ENCODE measurements at regions not wholly inside any gene's neighbourhood (a gene's known extent, or its start where the extent isn't known, plus 50 kb on each side); places are given as distances from the start of the nearest gene placed in this dataset.

GRCh38 chr3:74921676-74922075 is 307.2 kb upstream of the CNTN3 start:
- BruUV-seq (replicated peaks) = no TSS peak
- H3K4me3 ChIP-seq (ENCODE audit: low read depth in 2 of 2, low read length in 2 of 2) = no peak overlapping the region
- no peak overlapping the region for H3K27ac ChIP-seq (ENCODE audit: low read length)
- no peaks in the 10 kb centered on the region for H3K27me3 ChIP-seq (ENCODE audit: control insufficient read depth, insufficient read depth, low read length)
- TF ChIP-seq TCF7L2 (IDR thresholded peaks at IDR 0.05; ENCODE audit: low read depth, low read length) = no peak
- no peak for TF ChIP-seq POLR2AphosphoS5 (IDR thresholded peaks at IDR 0.05; ENCODE audit: low read depth, low read length)
- TF ChIP-seq CTCF (IDR thresholded peaks at IDR 0.05) = no peak
- TF ChIP-seq SIN3A (IDR thresholded peaks at IDR 0.05; ENCODE audit: borderline replicate concordance, insufficient read depth, low read depth, low read length) = no peak
- no peak for TF ChIP-seq REST (IDR thresholded peaks at IDR 0.05; ENCODE audit: insufficient read depth in 1 of 2, low read depth in 2 of 2, low read length in 1 of 2)
- ATAC-seq (no peak), DNase-seq (ENCODE audit: low read depth, low spot score) (no peak)
- no peaks in the 10 kb centered on the region for H3K36me3 ChIP-seq (ENCODE audit: control insufficient read depth, insufficient read depth, low read length)
- H3K9me3 ChIP-seq (ENCODE audit: control insufficient read depth, insufficient read depth, low read depth, low read length) = no peaks in the 10 kb centered on the region
- in situ Hi-C loops (cut with HindIII; ENCODE audit: low pct_unique_long_range_greater_than_20kb, low sequenced_read_pairs) (no loop called here), intact Hi-C loops (cut with micrococcal nuclease; ENCODE audit: unreplicated experiment) (no loop called here)
- CTCF ChIA-PET = no interaction called here
- POLR2A ChIA-PET = no interaction called here
- H3K4me1 ChIP-seq (ENCODE audit: control insufficient read depth, insufficient read depth, low read length) = no peaks in the 10 kb centered on the region

GRCh38 chr3:74920721-74921350 is 306.4 kb upstream of the CNTN3 start:
- in situ Hi-C loops (cut with HindIII; ENCODE audit: low pct_unique_long_range_greater_than_20kb, low sequenced_read_pairs) (no loop called here), intact Hi-C loops (cut with micrococcal nuclease; ENCODE audit: unreplicated experiment) (no loop called here)
- CTCF ChIA-PET = no interaction called here
- no peak for DNase-seq (ENCODE audit: low read depth, low spot score)
- Histone ChIP-seq H3K4me3 (ENCODE audit: low read depth in 2 of 2, low read length in 2 of 2) (no peak overlapping the region), H3K27me3 (ENCODE audit: control insufficient read depth, insufficient read depth, low read length) (no peaks in the 10 kb centered on the region), H3K4me1 (ENCODE audit: control insufficient read depth, insufficient read depth, low read length) (no peaks in the 10 kb centered on the region), H3K27ac (ENCODE audit: low read length) (no peak overlapping the region), H3K36me3 (ENCODE audit: control insufficient read depth, insufficient read depth, low read length) (no peaks in the 10 kb centered on the region), H3K9me3 (ENCODE audit: control insufficient read depth, insufficient read depth, low read depth, low read length) (no peaks in the 10 kb centered on the region)
- ATAC-seq = no peak
- BruUV-seq (replicated peaks) = no TSS peak
- no peak for TF ChIP-seq CTCF (IDR thresholded peaks at IDR 0.05)
- TF ChIP-seq POLR2AphosphoS5 (IDR thresholded peaks at IDR 0.05; ENCODE audit: low read depth, low read length) = no peak
- TF ChIP-seq SIN3A (IDR thresholded peaks at IDR 0.05; ENCODE audit: borderline replicate concordance, insufficient read depth, low read depth, low read length) = no peak
- TF ChIP-seq TCF7L2 (IDR thresholded peaks at IDR 0.05; ENCODE audit: low read depth, low read length) = no peak
- TF ChIP-seq REST (IDR thresholded peaks at IDR 0.05; ENCODE audit: insufficient read depth in 1 of 2, low read depth in 2 of 2, low read length in 1 of 2) = no peak
- POLR2A ChIA-PET = no interaction called here

Data from Panc1 (cell line).